H1 (cell line): ENCODE measurements at regions not wholly inside any gene's neighbourhood (a gene's known extent, or its start where the extent isn't known, plus 50 kb on each side); places are given as distances from the start of the nearest gene placed in this dataset.

Source experiments
- CTCF ChIA-PET: fragments of 300-600 bp; sonication (Branson Sonifier 250); formaldehyde crosslinking; loops from one replicate; lab custom pipeline; 2021; ENCODE audit not compliant: partially characterized antibody; lab: Charles Lee
- POLR2A ChIA-PET: fragments of 300-600 bp; sonication (Branson Sonifier 250); formaldehyde crosslinking; loops from one replicate; lab custom pipeline; 2021; ENCODE audit warnings: inconsistent platforms; ENCODE audit not compliant: partially characterized antibody; lab: Charles Lee
- DNase-seq, 2 experiments: peaks; one replicate each; pipeline versions ENCODE4 v3.0.0 to v3.0.0-alpha.2; 2010 to 2022; ENCODE audit warnings: low spot score in 2 of 2, low read depth in 1 of 2, mixed read lengths in 1 of 2
- FAIRE-seq: peaks from 2 replicates; lab custom pipeline; 2011; peaks lifted over from hg19 to GRCh38; lab: Jason Lieb, UNC
- H2AFZ ChIP-seq: 2 replicates; pipeline ENCODE4 v1.8.1; 2012; ENCODE audit warnings: low read length, inconsistent platforms
- H2AK5ac ChIP-seq: 2 replicates; pipeline ENCODE4 v1.6.1; 2013; ENCODE audit warnings: low read depth, low read length
- H2BK120ac ChIP-seq: replicated peaks from 2 replicates; pipeline ENCODE3; 2013; ENCODE audit warnings: low read depth, low read length, inconsistent platforms
- H2BK12ac ChIP-seq: 2 replicates; pipeline ENCODE4 v1.6.1; 2013; ENCODE audit warnings: low read depth, low read length
- H2BK15ac ChIP-seq: 2 replicates; pipeline ENCODE4 v1.6.1; 2013; ENCODE audit warnings: low read length
- H2BK20ac ChIP-seq: 2 replicates; pipeline ENCODE4 v1.6.1; 2013; ENCODE audit warnings: low read length
- H2BK5ac ChIP-seq: 2 replicates; pipeline ENCODE4 v1.6.1; 2013; ENCODE audit warnings: low read depth, low read length
- H3K14ac ChIP-seq: 2 replicates; pipeline ENCODE4 v1.6.1; 2013; ENCODE audit warnings: inconsistent platforms; ENCODE audit not compliant: insufficient read length
- H3K18ac ChIP-seq: 2 replicates; pipeline ENCODE4 v1.6.1; 2013; ENCODE audit warnings: low read length; ENCODE audit errors: extremely low read depth
- H3K23ac ChIP-seq: 2 replicates; pipeline ENCODE4 v1.6.1; 2013; ENCODE audit warnings: inconsistent platforms; ENCODE audit not compliant: insufficient read length
- H3K23me2 ChIP-seq: 2 replicates; pipeline ENCODE4 v1.6.1; 2013; ENCODE audit warnings: low read depth, low read length
- H3K27ac ChIP-seq: 2 replicates; pipeline ENCODE4 v1.6.1; 2011; ENCODE audit warnings: low read depth, low read length, inconsistent platforms
- H3K27me3 ChIP-seq, 4 experiments: replicated peaks in 1 of 4; 1 replicate in 1 of 4; 2 replicates in 3 of 4; pipeline versions ENCODE4 v1.6.1 to v1.8.1; 2011 to 2013; ENCODE audit warnings: low read length in 3 of 4, mild to moderate bottlenecking in 3 of 4, inconsistent platforms in 2 of 4, mixed read lengths in 2 of 4, moderate library complexity in 1 of 4; ENCODE audit not compliant: control insufficient read depth in 3 of 4, insufficient read depth in 3 of 4; ENCODE audit errors: extremely low read depth in 1 of 4
- H3K36me3 ChIP-seq, 4 experiments: 2 replicates each; pipeline versions ENCODE4 v1.6.1 to v1.8.1; 2011 to 2013; ENCODE audit warnings: mild to moderate bottlenecking in 4 of 4, low read length in 3 of 4, moderate library complexity in 2 of 4, control low read depth in 1 of 4, inconsistent platforms in 1 of 4; ENCODE audit not compliant: insufficient read depth in 4 of 4, control insufficient read depth in 2 of 4
- H3K4ac ChIP-seq: replicated peaks from 2 replicates; pipeline ENCODE3; 2013; ENCODE audit warnings: low read length, low read depth, mixed read lengths, inconsistent platforms; ENCODE audit not compliant: insufficient read length
- H3K4me1 ChIP-seq, 4 experiments: replicated peaks in 1 of 4; 1 replicate in 1 of 4; 2 replicates in 3 of 4; pipeline versions ENCODE4 v1.6.1 to v1.8.1; 2011 to 2013; ENCODE audit warnings: low read length in 3 of 4, inconsistent platforms in 2 of 4, mixed read lengths in 1 of 4; ENCODE audit not compliant: insufficient read depth in 4 of 4, control insufficient read depth in 3 of 4
- H3K4me2 ChIP-seq, 2 experiments: 2 replicates each; pipeline versions ENCODE4 v1.6.1 to v1.8.1; 2011 to 2013; ENCODE audit warnings: low read depth in 2 of 2, low read length in 2 of 2, control low read depth in 1 of 2, inconsistent platforms in 1 of 2, mild to moderate bottlenecking in 1 of 2; ENCODE audit not compliant: insufficient read depth in 1 of 2
- H3K4me3 ChIP-seq, 4 experiments: fragments of 200-600, 300-600 bp in 1 of 4; sonication (generic), shearing (Covaris generic), sonication (Bioruptor Twin) in 1 of 4; 2 replicates each; pipeline versions ENCODE4 v1.5.1 to v1.8.1; 2011 to 2016; ENCODE audit warnings: low read length in 4 of 4, low read depth in 3 of 4, control low read depth in 2 of 4, inconsistent platforms in 2 of 4, mild to moderate bottlenecking in 2 of 4, mixed read lengths in 1 of 4, moderate library complexity in 1 of 4; ENCODE audit not compliant: insufficient read depth in 2 of 4; ENCODE audit errors: extremely low read depth in 1 of 4
- H3K56ac ChIP-seq: replicated peaks from 2 replicates; pipeline ENCODE3; 2013; ENCODE audit warnings: low read depth, mild to moderate bottlenecking, mixed read lengths, low read length, inconsistent platforms; ENCODE audit not compliant: insufficient read length
- H3K79me1 ChIP-seq: 2 replicates; pipeline ENCODE4 v1.6.1; 2013; ENCODE audit warnings: low read depth, low read length, control low read depth
- H3K79me2 ChIP-seq, 2 experiments: 2 replicates each; pipeline versions ENCODE4 v1.6.1 to v1.8.1; 2012 to 2013; ENCODE audit warnings: low read length in 2 of 2, mild to moderate bottlenecking in 2 of 2, inconsistent platforms in 1 of 2; ENCODE audit not compliant: insufficient read depth in 2 of 2, control insufficient read depth in 1 of 2
- H3K9ac ChIP-seq, 4 experiments: replicated peaks in 1 of 4; 1 replicate in 1 of 4; 2 replicates in 3 of 4; pipeline versions ENCODE4 v1.6.1 to v1.8.1; 2011 to 2013; ENCODE audit warnings: low read depth in 3 of 4, low read length in 3 of 4, control low read depth in 2 of 4, mild to moderate bottlenecking in 2 of 4, moderate library complexity in 2 of 4, inconsistent platforms in 1 of 4; ENCODE audit errors: extremely low read depth in 1 of 4
- H3K9me3 ChIP-seq, 2 experiments: 2 replicates each; pipeline versions ENCODE4 v1.6.1 to v1.8.1; 2012 to 2013; ENCODE audit warnings: mild to moderate bottlenecking in 2 of 2, moderate library complexity in 2 of 2, control low read depth in 1 of 2, inconsistent platforms in 1 of 2, low read depth in 1 of 2, low read length in 1 of 2, mixed read lengths in 1 of 2; ENCODE audit not compliant: insufficient read depth in 2 of 2
- H4K20me1 ChIP-seq, 2 experiments: replicated peaks in 1 of 2; 2 replicates each; pipeline versions ENCODE3 to v1.8.1; 2011 to 2013; ENCODE audit warnings: inconsistent platforms in 2 of 2, low read length in 2 of 2, mild to moderate bottlenecking in 1 of 2; ENCODE audit not compliant: insufficient read depth in 2 of 2, control insufficient read depth in 1 of 2
- H4K5ac ChIP-seq: 2 replicates; pipeline ENCODE4 v1.6.1; 2013; ENCODE audit warnings: low read length, low read depth, mixed read lengths, inconsistent platforms; ENCODE audit not compliant: insufficient read length
- H4K8ac ChIP-seq: 2 replicates; pipeline ENCODE4 v1.8.0; 2013; ENCODE audit warnings: mild to moderate bottlenecking, moderate library complexity, low read length, inconsistent platforms; ENCODE audit not compliant: insufficient read depth; ENCODE audit errors: extremely low read depth
- H4K91ac ChIP-seq: replicated peaks from 2 replicates; pipeline ENCODE3; 2013; ENCODE audit warnings: low read length, mixed read lengths, inconsistent platforms; ENCODE audit not compliant: insufficient read length
- CREB1 ChIP-seq: IDR thresholded peaks from 2 replicates; pipeline ENCODE4 v1.6.1; 2012; ENCODE audit warnings: inconsistent platforms
- GABPA ChIP-seq: IDR thresholded peaks from 2 replicates; pipeline ENCODE4 v1.6.1; 2011; ENCODE audit warnings: mild to moderate bottlenecking, low read length, moderate library complexity, borderline replicate concordance; ENCODE audit not compliant: insufficient read depth
- KDM4A ChIP-seq: IDR thresholded peaks from one replicate; pipeline ENCODE4 v1.7.1; 2012; ENCODE audit warnings: low read depth, mild to moderate bottlenecking, moderate library complexity, low read length, inconsistent platforms; ENCODE audit not compliant: severe bottlenecking
- POLR2AphosphoS5 ChIP-seq: IDR thresholded peaks from 2 replicates; pipeline ENCODE4 v1.6.1; 2011; ENCODE audit warnings: low read depth, low read length
- RXRA ChIP-seq: IDR thresholded peaks from 2 replicates; pipeline ENCODE4 v1.6.1; 2011; ENCODE audit warnings: low read depth, mild to moderate bottlenecking, low read length, moderate library complexity; ENCODE audit not compliant: insufficient read depth
- SP2 ChIP-seq: IDR thresholded peaks from 2 replicates; pipeline ENCODE4 v1.6.1; 2012; ENCODE audit warnings: mild to moderate bottlenecking, low read length, inconsistent platforms
- SP4 ChIP-seq: IDR thresholded peaks from 2 replicates; pipeline ENCODE4 v1.6.1; 2012; ENCODE audit warnings: low read length, inconsistent platforms
- SUZ12 ChIP-seq: fragments of 200-600 bp; sonication (generic); IDR thresholded peaks from 2 replicates; pipeline ENCODE4 v1.6.1; 2012; ENCODE audit warnings: mild to moderate bottlenecking, inconsistent platforms, low read length, moderate library complexity, mixed read lengths
- TEAD4 ChIP-seq: IDR thresholded peaks from 2 replicates; pipeline ENCODE4 v1.6.1; 2012; ENCODE audit warnings: low read depth, low read length, inconsistent platforms, mixed read lengths
- YY1 ChIP-seq: IDR thresholded peaks from 2 replicates; pipeline ENCODE4 v1.6.1; 2011; ENCODE audit warnings: low read depth, mild to moderate bottlenecking, low read length
- WGBS, 2 experiments: shearing (Covaris generic) in 1 of 2; methylation state at CpG; one replicate each; pipeline versions ENCODE4 v1.1.6 to v1.1.7; 2013 to 2015; ENCODE audit warnings: low lambda C conversion rate in 2 of 2, mixed read lengths in 2 of 2, inconsistent platforms in 1 of 2, low coverage in 1 of 2, missing lambda C conversion rate in 1 of 2; ENCODE audit not compliant: insufficient replicate concordance in 2 of 2, insufficient coverage in 1 of 2, insufficient read length in 1 of 2; ENCODE audit errors: extremely low coverage in 1 of 2, missing lambda C conversion rate in 1 of 2; 5-methylcytosine and 5-hydroxymethylcytosine counted together
- TF ChIP-seq, protein P1 (sequence below): IDR thresholded peaks from 2 replicates; pipeline ENCODE4 v1.6.1; 2011; ENCODE audit warnings: low read length, improper control_type of control experiment

DNA sequence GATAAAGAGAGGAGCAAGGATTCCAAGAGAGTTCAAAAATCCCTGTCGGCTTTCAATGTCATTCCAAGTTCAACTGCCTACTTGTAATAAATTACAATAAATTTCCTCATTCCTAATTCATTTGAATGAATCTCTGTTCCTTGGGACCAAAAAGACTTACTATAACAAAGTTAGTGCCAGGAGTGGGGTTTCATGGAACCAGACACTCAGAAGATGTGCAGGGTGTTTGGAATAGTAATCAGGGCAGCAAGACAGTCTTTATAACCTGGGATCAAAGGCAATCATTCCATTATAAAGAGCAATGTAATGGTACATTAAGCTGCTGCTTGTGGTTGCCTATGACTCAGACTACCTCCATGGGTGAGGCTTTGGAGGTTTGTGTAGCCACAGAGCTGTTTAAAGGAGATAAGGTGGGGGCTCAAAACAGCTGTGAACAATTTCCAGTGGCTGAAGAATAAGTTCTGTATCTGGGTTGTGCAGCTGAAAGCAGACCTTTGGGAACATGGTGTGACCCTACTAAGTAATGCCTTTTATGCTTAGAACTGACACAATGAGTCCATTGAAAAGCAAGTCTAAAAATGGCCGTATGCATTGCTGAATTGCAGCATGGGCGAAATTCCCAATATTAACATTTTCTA lies 159.9 kb downstream of the LINC00237 start:
- Histone ChIP-seq H3K79me1 (no peaks in the 10 kb centered on the region), H3K56ac (no peak overlapping the region), H3K23me2 (no peaks in the 10 kb centered on the region), H3K4me2 (no peak overlapping the region), H4K91ac (no peak overlapping the region), H2BK20ac (no peak overlapping the region), H2AK5ac (no peak overlapping the region), H4K8ac (no peak overlapping the region), H3K14ac (no peak overlapping the region), H4K5ac (no peak overlapping the region), H3K27me3 (no peaks in the 10 kb centered on the region), H3K4me3 (no peak overlapping the region), H2BK12ac (no peak overlapping the region), H2BK15ac (no peak overlapping the region), H3K36me3 (no peaks in the 10 kb centered on the region), H2BK5ac (no peak overlapping the region), H3K79me2 (no peaks in the 10 kb centered on the region), H3K18ac (no peak overlapping the region), H3K23ac (no peak overlapping the region), H3K4me1 (no peaks in the 10 kb centered on the region), H3K9me3 (peaks cover 6% of the 10 kb centered on the region in 2 experiments; a peak in 2 of 4 replicates), H3K9ac (no peak overlapping the region), H2BK120ac (no peak overlapping the region), H3K27ac (no peak overlapping the region), H4K20me1 (no peaks in the 10 kb centered on the region), H2AFZ (no peak overlapping the region), H3K4ac (no peak overlapping the region)
- no peak for FAIRE-seq
- no peak for DNase-seq
- 85% methylated on average over 3 of the region's 3 CpGs; no CpG with 5 or more reads in 1 of the 2 experiments for WGBS, 2 experiments
- CTCF ChIA-PET: no interaction called here
- POLR2A ChIA-PET: no interaction called here
- TF ChIP-seq SP4 (no peak), YY1 (no peak), SUZ12 (no peak), CREB1 (no peak), POLR2AphosphoS5 (no peak), TEAD4 (no peak), SP2 (no peak), GABPA (no peak), RXRA (no peak), KDM4A (no peak)
- TF ChIP-seq, protein P1, sequence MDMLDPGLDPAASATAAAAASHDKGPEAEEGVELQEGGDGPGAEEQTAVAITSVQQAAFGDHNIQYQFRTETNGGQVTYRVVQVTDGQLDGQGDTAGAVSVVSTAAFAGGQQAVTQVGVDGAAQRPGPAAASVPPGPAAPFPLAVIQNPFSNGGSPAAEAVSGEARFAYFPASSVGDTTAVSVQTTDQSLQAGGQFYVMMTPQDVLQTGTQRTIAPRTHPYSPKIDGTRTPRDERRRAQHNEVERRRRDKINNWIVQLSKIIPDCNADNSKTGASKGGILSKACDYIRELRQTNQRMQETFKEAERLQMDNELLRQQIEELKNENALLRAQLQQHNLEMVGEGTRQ: no peak
